Endometrium (tissue), 2 donors: ENCODE measurements at regions not wholly inside any gene's neighbourhood (a gene's known extent, or its start where the extent isn't known, plus 50 kb on each side); places are given as distances from the start of the nearest gene placed in this dataset.
"Not testable (repeated sequence)": the region's sequence is repeated elsewhere in the genome, so short reads cannot be mapped to it uniquely, and the experiment has no call there.

ENCODE experiments used
- FAIRE-seq: peaks from 2 replicates; lab custom pipeline; 2012; peaks lifted over from hg19 to GRCh38; lab: Jason Lieb, UNC
- donor health status: control.
- donor health status: control.

DNA sequence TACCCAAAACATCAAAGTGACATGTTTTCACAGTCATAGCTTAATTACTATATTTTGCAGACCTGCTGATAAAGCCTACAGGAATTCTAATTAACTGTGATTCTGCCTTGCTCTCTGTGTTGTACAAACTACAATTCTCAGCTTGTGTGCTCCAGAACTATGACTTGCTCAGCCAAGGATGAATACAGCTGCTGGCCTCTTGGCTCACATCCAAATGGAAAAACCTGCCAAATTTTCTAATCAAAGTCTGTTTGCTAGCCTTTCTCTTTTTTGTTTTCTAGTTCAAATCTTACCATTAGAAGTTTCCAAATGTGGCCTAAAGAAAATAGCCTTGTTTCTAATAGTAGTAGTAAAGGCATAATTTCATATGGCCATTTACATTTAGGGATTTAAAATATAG lies 1176.8 kb downstream of the FAM133A start:
- FAIRE-seq: no peak

DNA sequence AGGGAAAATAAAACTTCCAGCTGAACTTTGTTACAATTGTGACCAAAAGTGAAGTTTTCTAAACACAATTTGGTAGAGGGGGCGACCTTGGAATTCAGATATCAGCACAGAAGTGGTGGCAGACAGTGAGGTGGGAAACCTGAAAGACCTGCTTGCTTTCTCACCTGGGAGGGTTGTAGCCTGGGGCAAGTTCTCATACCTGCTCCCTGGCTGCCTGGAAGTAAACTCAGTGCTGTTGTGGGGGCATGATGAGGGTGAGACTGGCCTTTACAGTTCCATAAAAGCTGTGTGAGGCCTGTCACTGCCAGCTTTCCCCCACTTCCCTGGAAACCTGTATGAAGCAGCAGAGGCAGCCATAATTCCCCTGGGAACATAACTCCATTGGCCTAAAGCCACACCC lies 1180.2 kb downstream of the FAM133A start:
- no peak for FAIRE-seq

DNA sequence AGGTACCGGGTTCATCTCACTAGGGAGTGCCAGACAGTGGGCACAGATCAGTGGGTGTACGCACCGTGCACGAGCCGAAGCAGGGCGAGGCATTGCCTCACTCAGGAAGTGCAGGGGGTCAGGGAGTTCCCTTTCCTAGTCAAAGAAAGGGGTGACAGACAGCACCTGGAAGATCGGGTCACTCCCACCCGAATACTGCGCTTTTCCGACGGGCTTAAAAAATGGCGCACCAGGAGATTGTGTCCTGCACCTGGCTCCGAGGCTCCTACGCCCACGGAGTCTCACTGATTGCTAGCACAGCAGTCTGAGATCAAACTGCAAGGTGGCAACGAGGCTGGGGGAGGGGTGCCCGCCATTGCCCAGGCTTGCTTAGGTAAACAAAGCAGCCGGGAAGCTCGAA lies 1188.5 kb downstream of the FAM133A start:
- not testable (repeated sequence) for FAIRE-seq

DNA sequence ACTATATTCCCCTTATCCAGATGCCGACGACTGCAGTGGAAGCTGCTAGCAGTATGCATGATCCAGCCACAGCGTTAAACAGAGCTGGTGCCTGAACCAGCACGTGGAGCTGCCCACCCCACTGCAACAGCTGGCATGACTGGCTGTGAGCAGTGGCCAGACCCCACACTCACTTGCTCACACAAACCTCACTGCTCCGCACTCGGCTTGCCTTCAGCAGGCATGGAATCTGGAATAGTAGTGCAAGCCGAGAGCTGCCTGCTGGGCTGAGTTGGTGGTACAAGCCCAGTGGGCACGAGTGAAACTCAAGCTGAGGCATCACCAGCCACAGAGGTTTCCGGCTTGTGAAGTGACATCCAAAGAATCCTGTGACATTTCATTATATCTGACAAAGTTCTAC lies 1197.6 kb downstream of the FAM133A start:
- no peak for FAIRE-seq

DNA sequence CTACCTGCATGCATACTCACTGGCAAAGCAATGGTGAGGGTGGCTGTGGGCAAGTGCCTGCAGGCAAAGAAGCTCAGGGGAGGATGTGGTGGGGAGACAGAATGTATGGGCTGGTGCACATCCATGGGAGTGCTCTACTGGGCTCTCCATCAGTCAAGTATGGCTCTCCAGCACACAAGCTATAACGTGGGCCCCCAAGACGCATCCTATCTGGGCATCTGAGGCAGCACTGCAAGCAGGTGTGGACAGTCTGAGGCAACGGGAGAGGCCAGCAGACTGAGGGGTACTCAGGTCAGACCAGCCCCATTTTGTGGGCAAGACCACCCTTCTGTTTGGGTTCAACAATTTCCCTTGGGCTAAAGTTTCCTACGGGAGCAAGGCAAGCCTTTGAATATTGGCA lies 1227.8 kb downstream of the FAM133A start:
- no peak for FAIRE-seq

DNA sequence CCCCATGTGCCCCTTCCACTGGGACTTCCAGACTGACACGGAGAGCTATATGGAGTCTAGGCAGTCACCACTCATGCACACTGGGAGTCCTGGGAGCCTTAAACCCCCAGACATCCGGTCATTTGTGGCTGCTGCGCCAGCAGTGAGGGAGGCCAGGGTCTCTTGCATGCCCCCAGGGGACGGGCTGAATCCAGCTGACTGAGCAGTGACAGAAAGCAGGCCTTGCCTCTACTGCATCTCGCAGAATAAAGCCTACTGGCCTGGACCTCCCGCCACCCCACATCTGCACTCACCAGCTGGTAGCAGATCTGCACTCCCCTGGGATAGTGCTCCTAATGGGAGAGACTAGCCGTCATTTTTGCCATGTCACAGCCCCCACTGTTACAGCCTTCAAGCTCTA lies 1234.2 kb downstream of the FAM133A start:
- FAIRE-seq: no peak

DNA sequence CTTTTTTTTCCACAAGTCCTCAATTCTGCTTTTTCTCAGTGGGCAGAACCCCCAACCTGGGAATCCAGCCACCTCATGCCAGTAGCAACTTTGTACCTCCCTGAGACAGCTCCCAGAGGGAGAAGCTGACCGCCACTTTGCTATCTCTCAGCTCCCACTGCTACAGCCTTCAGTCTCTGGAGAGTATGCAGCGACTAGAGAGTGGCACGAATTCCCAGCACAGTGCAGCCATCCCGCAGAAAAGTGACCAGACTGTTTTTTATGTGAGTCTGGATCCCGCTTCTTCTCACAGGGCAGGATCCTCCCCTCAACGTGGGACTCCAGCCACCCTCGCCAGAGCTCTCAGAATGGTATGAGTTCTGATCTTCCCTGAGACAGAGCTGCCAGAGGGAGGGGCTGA lies 1234.6 kb downstream of the FAM133A start:
- FAIRE-seq: no peak

DNA sequence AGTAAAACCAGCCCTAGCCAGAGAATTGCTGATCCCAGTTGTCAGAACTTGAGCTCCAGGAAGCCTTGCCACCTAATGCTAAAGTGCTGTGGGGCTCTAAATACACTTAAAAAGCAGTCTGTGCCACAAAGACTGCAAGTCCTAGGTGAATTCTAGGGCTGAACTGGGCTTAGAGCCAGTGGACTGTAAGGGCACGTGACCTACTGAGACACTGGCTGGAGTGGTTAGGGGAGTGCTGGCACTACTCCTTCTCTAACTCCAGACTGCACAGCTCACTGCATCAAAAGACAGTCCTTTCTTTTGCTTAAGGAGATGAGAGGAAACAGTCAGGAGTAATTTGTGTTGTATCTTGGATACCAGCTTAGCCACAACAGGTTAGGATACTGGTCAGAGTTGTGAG lies 1240.2 kb downstream of the FAM133A start:
- FAIRE-seq: no peak

DNA sequence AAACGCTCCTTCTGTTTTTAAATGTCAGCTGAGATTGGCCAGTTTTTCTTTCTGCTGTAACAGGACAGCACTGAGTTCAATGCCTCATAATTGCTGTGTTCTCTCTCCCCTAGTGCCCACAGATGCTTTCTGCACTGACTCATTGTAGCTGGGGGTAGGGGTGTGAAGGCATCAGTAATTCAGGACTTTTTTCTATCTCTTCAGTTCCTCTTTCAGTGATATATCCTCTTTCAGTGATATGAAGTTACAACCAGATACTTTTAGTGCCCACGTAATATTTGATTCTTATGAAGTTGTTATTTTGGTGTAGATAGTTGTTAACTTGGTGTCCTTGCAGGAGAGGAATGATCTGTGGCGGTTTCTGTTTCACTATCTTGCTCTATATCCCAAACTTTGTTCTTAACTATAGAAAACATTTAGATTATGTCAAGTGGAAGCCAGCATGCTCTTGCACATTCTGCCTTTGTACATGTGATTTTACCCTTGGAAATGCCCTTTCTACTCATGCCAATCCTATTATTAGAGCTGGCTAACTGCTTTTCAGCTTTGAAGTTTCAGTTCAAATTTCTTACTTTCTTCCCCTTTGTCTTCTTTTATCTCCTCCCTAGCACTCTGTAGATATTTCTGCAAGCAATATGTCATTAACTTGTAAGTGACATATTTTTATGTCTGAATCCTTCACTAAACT lies 1258.4 kb downstream of the FAM133A start:
- no peak for FAIRE-seq

DNA sequence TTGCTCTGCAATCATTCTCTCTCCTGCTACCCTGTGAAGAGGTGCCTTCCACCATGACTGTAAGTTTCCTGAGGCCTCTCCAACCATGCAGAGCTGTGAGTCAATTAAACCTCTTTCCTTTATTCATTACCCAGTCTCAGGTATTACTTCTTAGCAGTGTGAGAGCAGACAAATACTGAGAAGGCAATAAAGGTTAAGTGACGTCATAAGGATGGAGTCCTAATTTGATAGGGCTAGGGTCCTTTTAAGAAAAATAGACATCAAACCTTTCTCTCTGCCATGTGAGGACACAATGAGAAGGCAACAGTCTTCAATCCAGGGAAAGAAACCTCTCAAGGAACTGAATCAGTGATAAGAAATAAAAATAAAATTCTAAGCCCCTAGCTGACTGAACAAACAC lies 1262.7 kb downstream of the FAM133A start:
- FAIRE-seq: no peak

DNA sequence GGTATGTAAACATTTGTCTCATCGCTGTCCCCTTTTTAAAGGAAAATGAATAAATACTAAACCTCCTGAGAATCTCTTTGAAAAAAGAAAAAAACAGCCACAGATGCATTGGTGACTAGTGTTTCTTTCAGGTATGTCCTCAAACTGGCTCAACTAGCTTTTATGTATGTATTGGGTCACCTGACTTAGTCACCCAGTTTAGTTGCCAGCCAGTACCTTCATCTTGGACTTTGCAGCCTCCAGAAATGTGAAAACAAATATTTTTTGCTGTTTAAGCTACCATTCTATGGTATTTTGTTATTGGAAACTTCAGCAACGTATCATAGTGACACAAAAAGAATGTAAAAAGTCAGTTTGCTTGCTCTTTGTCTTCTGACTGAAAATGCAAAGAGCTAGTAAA lies 1263.5 kb downstream of the FAM133A start:
- FAIRE-seq: no peak

DNA sequence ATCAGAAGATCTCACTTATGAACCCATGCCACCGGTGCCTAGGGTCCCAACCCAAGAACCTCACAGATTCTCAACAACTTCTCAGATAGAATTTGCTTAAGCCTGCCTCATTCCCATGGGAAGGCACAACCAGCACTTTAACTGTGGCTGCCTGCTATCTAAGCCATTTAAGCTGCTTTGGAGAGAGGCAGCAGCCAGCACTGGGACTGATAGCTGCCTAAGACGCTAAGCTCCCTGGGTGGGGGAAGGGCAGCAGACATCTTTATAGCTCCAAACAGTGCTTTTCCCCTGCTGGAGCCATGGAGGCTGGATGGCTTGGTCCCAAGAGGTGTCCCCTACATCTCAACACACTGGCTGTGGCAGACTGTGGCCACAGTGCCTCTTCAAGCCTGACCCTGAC lies 1268.6 kb downstream of the FAM133A start:
- FAIRE-seq: no peak

DNA sequence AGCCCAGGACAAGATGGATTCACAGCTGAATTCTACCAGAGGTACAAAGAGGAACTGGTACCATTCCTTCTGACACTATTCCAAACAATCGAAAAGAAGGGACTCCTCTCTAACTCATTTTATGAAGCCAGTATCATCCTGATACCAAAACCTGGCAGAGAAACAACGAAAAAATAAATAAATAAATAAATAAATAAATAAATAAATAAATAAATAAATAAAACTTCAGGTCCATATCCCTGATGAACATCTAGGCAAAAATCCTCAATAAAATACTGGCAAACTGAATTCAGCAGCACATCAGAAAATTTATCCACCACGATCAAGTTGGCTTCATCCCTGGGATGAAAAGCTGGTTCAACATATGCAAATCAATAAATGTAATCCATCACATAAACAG lies 1272.1 kb downstream of the FAM133A start:
- not testable (repeated sequence) for FAIRE-seq

DNA sequence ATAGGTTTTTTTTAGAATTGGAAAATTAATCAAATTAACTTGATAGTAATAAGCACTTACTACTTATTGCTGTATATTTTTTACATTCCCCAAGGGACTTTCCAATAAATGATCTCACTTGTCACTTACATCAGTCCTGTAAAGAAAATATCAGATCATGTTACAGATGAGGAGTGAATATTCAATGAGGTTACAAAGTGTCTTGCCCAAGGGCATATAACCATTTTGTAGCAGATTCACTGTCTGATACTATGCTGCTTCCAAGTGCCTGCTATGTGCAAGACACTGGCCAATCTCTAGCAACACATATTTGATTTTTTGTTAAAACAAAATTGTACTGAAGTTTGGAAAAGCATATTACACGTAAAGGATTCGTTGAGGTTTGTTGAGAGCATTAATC lies 1287.7 kb downstream of the FAM133A start:
- FAIRE-seq: no peak

DNA sequence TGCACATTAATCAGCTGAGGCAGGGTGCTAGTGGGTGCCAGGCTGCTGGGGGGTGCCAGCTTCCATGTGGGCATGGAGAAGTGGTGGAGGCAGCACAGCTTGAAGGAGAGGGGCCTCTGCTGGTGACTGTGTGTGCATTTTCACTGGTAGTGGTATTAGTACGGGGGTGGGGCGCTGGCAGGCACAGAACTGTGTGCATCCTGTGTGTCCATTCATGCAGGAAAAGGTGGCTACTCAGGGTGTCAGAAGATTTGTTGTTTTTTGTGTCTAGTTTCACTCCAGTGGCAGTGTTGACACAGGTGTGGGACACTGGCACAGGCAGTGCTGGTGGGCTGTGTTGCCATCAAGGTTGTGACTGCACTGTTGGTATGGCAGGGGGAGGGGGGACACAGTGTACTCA lies 1303.6 kb downstream of the FAM133A start:
- no peak for FAIRE-seq

DNA sequence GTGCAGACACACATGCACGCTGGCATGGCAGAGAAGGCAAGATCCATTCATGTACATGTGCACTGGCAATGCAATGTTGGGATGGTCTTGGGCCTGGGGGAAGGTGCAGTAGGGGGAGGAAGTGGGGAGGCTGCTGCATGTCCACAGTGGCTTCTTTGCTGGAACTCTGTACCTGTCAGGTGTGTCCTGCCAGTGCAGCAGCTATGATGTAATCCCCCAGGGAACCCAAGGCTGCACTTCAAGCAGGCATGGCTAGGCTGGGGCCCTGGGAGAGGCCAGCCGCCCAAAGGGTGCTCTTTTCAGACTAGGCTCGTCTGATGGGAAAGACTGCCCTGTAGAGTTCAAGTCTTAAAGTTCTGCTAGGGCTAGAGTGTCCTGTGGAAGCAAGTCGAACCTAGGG lies 1304.0 kb downstream of the FAM133A start:
- no peak for FAIRE-seq
